Esophagus muscularis mucosa (tissue), 2 donors: ENCODE measurements at regions not wholly inside any gene's neighbourhood (a gene's known extent, or its start where the extent isn't known, plus 50 kb on each side); places are given as distances from the start of the nearest gene placed in this dataset.

Experiments
- POLR2A ChIP-seq: fragments of 450-650 bp; IDR thresholded peaks from one replicate; pipeline ENCODE4 v1.6.1; 2017; ENCODE audit warnings: antibody characterized with exemption, moderate library complexity, mild to moderate bottlenecking, low read depth
- POLR2AphosphoS5 ChIP-seq, 2 donors: sonication (generic); formaldehyde crosslinking; IDR thresholded peaks; one replicate each; pipeline ENCODE4 v1.6.1; 2017; ENCODE audit warnings: antibody characterized with exemption in 2 of 2

DNA sequence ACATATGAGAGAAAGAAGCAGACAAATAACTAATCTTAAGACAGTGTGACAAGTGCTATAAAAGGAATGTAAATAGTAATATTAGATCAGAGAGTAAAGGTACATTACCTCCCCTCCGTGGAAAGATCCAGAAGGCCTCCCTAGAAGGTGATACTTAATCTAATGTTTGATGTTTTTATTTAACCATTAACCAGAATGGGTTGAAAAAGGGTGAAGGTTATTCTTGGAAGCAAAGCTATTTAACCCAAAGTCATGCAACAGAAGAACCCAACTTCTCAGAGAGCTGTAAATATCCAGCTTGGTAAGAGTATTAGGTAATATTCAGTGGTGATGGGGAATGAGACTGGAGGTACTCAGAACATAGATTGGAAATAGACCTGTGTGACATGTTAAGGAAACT lies 68.0 kb upstream of the HIVEP1 start:
- TF ChIP-seq POLR2A (no peak), POLR2AphosphoS5 (IDR thresholded peaks at IDR 0.05) (no peak)
